Esophagus (tissue), 2 donors: ENCODE measurements at regions not wholly inside any gene's neighbourhood (a gene's known extent, or its start where the extent isn't known, plus 50 kb on each side); places are given as distances from the start of the nearest gene placed in this dataset.

ENCODE experiments used
- H3K27ac ChIP-seq, 2 donors: one replicate each; pipeline ENCODE4 v1.5.1; 2013; ENCODE audit warnings: low read depth in 2 of 2, mild to moderate bottlenecking in 2 of 2, inconsistent platforms in 1 of 2, low read length in 1 of 2, moderate library complexity in 1 of 2
- H3K27me3 ChIP-seq, 2 donors: one replicate each; pipeline ENCODE4 v1.6.1; 2013; ENCODE audit warnings: low read length in 2 of 2, control low read depth in 1 of 2, mild to moderate bottlenecking in 1 of 2; ENCODE audit not compliant: insufficient read depth in 2 of 2, control insufficient read depth in 1 of 2
- H3K36me3 ChIP-seq, 2 donors: one replicate each; pipeline ENCODE4 v1.6.1; 2013; ENCODE audit warnings: low read length in 1 of 2; ENCODE audit not compliant: control insufficient read depth in 2 of 2, insufficient read depth in 2 of 2
- H3K4me1 ChIP-seq, 2 donors: one replicate each; pipeline ENCODE4 v1.6.1; 2013; ENCODE audit warnings: low read length in 1 of 2; ENCODE audit not compliant: control insufficient read depth in 2 of 2, insufficient read depth in 2 of 2
- H3K4me3 ChIP-seq, 2 donors: one replicate each; pipeline ENCODE4 v1.5.1; 2013; ENCODE audit warnings: low read length in 2 of 2, mild to moderate bottlenecking in 2 of 2, low read depth in 1 of 2, moderate library complexity in 1 of 2
- H3K9me3 ChIP-seq, 2 donors: one replicate each; pipeline ENCODE4 v1.6.1; 2013; ENCODE audit warnings: mild to moderate bottlenecking in 2 of 2, low read depth in 1 of 2, low read length in 1 of 2, moderate library complexity in 1 of 2; ENCODE audit not compliant: control insufficient read depth in 2 of 2, insufficient read depth in 1 of 2
- WGBS, 2 donors: extraction: QIAGEN DNeasy Blood & Tissue Kit; methylation state at CpG; one replicate each; pipeline ENCODE4 v1.1.7; 2013; 5-methylcytosine and 5-hydroxymethylcytosine counted together
- donor health status: healthy with polysubstance abuse.
- donor health status: Bipolar disorder and iron deficiency.

- H3K4me3 ChIP-seq, result no peak overlapping the region
- H3K36me3 ChIP-seq, result no peaks in the 10 kb centered on the region
- WGBS, 2 donors, result 71 to 74% methylated on average over 7 of the region's 7 CpGs
- H3K27ac ChIP-seq, result no peak overlapping the region
- no peaks in the 10 kb centered on the region for H3K27me3 ChIP-seq
- no peaks in the 10 kb centered on the region for H3K4me1 ChIP-seq
- H3K9me3 ChIP-seq, result no peaks in the 10 kb centered on the region
These were observed 91.3 kb upstream of the SEC11C start for GRCh38 chr18:59048378-59048777.

- H3K4me1 ChIP-seq, result no peaks in the 10 kb centered on the region
- 69 to 75% methylated on average over 14 of the region's 14 CpGs for WGBS, 2 donors
- no peaks in the 10 kb centered on the region for H3K27me3 ChIP-seq
- no peaks in the 10 kb centered on the region for H3K36me3 ChIP-seq
- no peak overlapping the region for H3K4me3 ChIP-seq
- H3K27ac ChIP-seq, result no peak overlapping the region
- H3K9me3 ChIP-seq, result no peaks in the 10 kb centered on the region
These were observed 89.7 kb upstream of the SEC11C start for GRCh38 chr18:59049721-59050660.

DNA sequence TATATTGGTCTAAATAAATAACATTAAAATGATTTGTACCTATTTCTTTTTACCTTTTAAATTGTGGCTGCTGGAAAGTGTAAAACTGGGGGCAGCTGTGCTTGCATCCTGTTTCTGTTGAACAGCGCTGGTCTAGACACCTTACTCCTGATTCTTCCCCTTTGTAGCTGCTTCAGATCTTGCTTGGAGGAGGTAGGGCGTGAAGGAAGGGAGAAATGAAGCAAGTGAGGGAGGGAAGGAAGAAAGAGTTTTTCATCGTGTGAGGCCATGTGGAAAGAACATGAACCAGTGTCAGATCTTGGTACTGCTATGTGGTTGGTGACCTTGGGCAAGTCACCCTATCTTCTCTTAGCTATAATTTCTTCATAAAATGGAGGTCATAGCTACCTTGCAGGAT is 89.0 kb upstream of the SEC11C start:
- H3K27ac ChIP-seq, result no peak overlapping the region
- H3K4me1 ChIP-seq, result no peaks in the 10 kb centered on the region
- H3K27me3 ChIP-seq, result no peaks in the 10 kb centered on the region
- WGBS, 2 donors, result 88 to 91% methylated on average over 3 of the region's 3 CpGs
- H3K4me3 ChIP-seq, result no peak overlapping the region
- H3K9me3 ChIP-seq, result no peaks in the 10 kb centered on the region
- no peaks in the 10 kb centered on the region for H3K36me3 ChIP-seq

DNA sequence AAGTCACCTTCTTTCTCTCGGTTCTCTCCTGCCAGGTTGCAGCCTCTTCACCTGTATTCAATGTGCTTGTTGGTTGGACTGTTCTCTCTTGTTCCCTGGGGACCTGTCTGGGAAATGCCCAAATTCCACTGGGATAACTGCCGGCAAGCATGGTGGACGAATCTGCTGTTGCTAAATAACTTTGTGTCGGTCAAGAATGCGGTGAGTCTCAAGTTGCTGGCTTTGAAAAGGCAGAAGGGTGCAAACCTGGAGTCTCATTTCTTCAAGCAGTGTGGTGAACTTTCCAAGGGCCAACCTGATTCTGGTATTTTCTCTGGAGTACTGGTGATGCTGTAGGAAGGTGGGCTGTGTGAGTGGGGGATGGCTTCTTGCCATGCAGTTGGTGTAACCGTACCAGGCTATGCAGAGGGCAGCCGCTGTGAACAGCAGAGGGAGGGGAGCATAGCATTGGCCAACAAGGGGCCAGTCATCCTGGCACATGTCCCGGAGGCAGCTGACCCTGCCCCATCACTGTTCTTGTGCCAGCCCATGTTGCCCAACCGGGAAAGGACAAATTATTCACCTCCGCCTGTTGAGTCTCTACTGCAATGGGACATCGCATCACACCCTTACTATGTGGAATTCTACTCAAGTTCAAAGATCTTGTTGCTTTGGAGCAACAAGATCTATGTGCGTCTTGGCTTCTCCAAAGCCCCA is 88.1 kb upstream of the SEC11C start:
- WGBS, 2 donors, result 87% methylated on average over 12 of the region's 12 CpGs
- Histone ChIP-seq H3K27ac (no peak overlapping the region), H3K4me1 (no peaks in the 10 kb centered on the region), H3K9me3 (no peaks in the 10 kb centered on the region), H3K27me3 (no peaks in the 10 kb centered on the region), H3K36me3 (no peaks in the 10 kb centered on the region), H3K4me3 (no peak overlapping the region)

- WGBS, 2 donors, result 67 to 77% methylated on average over 6 of the region's 6 CpGs
- no peaks in the 10 kb centered on the region for H3K27me3 ChIP-seq
- no peak overlapping the region for H3K4me3 ChIP-seq
- H3K36me3 ChIP-seq, result no peaks in the 10 kb centered on the region
- H3K27ac ChIP-seq, result no peak overlapping the region
- no peaks in the 10 kb centered on the region for H3K9me3 ChIP-seq
- no peaks in the 10 kb centered on the region for H3K4me1 ChIP-seq
These were observed 86.5 kb upstream of the SEC11C start for GRCh38 chr18:59052965-59053820.

DNA sequence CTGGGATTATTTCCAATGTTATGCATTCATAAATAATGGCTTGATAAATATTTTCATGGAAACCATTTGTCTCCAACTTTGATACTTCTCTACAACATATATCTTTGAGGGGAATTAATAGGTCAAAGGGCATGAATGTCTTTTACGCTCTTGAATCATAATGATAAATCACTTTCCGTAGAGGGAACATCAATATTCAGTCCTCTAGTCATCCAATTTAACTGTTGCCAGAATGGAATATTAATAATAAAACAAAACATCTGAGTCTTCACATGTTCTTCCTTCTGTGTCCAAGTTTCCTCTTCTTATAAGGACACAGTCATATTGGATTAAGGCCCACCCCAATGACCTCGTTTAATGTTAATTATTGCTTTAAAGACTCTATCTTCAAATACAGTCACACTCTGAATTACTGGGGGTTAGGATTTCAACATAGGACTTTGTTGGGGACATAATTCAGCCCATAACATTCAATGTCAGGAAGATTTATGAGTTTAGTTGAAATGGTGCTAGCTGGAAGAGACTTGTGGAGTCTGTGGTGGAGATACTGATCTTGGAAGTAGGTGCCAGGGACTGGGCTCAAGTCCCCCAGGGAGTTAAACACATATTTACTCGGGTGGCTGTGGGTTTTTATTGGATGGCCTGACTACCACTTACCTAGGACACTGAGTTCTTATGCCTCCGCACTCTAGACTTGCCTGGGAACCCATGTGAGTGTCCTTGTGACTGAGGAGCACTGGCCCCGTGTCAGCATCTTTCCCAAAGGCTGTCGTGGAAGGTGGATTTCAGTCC is 85.0 kb upstream of the SEC11C start:
- H3K36me3 ChIP-seq, result no peaks in the 10 kb centered on the region
- whole genome bisulfite sequencing, 2 donors, result 57 to 58% methylated on average over 7 of the region's 7 CpGs
- H3K27me3 ChIP-seq, result no peaks in the 10 kb centered on the region
- H3K4me3 ChIP-seq, result no peak overlapping the region
- no peak overlapping the region for H3K27ac ChIP-seq
- H3K9me3 ChIP-seq, result no peaks in the 10 kb centered on the region
- no peaks in the 10 kb centered on the region for H3K4me1 ChIP-seq

DNA sequence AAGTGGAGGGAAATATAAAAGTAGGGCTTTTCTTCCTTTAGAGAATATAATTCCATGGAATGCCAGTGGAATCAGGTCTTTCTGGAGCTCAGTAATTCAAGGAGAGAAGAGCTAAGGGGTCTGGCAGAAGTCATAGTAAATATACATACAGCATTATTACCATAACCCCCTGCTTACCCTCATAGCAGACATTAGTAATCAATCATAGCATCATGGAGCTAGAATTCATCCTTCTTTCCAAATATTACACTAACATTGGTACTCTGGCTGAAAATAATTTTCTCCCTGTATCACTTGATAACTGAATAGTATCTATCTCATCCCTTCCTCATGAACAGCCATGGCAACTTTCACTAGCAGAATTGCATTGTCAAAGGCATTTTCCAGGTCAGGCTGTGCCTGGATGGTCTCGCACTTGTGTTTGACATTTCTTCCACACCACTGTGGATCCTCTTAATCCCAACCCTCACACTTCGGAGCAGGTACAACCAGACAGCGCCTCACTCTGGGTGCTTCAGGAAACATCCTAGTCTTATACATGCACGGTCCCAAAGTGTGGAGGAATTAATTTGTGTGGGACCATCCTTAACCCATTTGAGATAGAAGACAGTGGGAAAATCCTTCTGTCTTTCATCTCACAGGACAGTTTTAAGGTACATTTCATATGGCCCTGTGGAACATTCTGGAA is 84.2 kb upstream of the SEC11C start:
- Histone ChIP-seq H3K27ac (no peak overlapping the region), H3K4me1 (no peaks in the 10 kb centered on the region), H3K27me3 (no peaks in the 10 kb centered on the region), H3K9me3 (no peaks in the 10 kb centered on the region), H3K36me3 (no peaks in the 10 kb centered on the region), H3K4me3 (no peak overlapping the region)
- 91 to 92% methylated on average over 4 of the region's 4 CpGs for WGBS, 2 donors

DNA sequence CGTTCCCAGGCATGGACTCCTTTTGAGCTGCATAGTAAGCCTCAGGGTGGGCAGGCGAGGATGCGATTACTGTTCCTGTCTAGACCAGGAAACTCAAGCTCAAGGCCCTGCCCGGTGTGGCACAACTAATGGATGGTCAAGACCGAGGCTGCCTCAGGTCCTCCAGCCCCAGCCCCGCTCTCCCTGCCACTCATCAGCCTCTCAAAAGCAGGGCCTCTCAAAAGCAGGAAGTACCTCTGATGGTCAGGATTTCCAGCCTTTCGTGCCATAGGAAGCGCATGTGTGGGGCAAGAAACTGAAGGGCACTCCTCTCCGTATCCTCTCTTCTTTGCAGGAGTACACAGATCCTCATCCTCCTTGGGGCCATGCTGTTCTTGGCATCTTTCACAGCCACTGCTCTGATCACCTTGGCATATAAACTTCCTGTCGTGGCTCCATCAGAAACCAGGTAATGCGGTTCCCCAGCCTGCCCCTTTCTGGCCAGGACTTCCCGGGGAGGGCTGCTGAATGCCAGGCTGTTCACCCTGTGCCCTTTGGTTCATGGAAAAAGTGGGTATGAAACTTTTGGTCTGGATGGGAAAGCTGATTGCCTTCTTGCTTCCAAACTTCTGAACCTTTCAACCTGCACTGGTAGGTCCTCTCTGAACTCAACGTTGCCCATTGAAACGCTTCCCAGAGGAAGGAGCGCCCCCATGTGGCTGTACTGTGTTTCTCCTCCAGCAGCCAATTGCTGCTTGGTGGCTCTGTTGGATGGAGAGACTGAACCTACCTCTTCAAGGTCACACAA is 82.8 kb upstream of the SEC11C start:
- Histone ChIP-seq H3K27ac (no peak overlapping the region), H3K36me3 (no peaks in the 10 kb centered on the region), H3K4me3 (no peak overlapping the region), H3K9me3 (no peaks in the 10 kb centered on the region), H3K4me1 (no peaks in the 10 kb centered on the region), H3K27me3 (no peaks in the 10 kb centered on the region)
- WGBS, 2 donors, result 69 to 71% methylated on average over 15 of the region's 15 CpGs
